ENCODE measurements at regions not wholly inside any gene's neighbourhood (a gene's known extent, or its start where the extent isn't known, plus 50 kb on each side); places are given as distances from the start of the nearest gene placed in this dataset.

DNA sequence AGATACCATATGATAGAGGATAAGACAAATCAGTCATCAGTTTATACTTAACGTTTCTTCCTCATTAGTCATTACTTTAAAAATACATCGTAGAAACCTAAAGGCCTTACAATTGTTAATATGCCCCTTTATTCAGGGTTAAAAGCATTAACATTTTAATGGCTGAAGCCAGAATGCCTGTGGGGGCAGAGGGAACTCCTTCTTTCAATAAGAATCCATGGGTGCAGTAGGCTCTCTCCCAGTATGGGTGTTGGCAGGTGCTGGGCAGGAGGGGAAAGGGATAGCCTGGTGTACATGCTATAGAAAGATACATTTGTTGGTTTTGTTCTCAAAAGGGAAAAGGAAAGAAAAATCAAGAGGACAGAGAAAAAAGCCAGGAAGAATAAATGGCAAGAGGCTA, 1035.7 kb upstream of the POU3F3 start (continued):
- TF ChIP-seq, protein P1, sequence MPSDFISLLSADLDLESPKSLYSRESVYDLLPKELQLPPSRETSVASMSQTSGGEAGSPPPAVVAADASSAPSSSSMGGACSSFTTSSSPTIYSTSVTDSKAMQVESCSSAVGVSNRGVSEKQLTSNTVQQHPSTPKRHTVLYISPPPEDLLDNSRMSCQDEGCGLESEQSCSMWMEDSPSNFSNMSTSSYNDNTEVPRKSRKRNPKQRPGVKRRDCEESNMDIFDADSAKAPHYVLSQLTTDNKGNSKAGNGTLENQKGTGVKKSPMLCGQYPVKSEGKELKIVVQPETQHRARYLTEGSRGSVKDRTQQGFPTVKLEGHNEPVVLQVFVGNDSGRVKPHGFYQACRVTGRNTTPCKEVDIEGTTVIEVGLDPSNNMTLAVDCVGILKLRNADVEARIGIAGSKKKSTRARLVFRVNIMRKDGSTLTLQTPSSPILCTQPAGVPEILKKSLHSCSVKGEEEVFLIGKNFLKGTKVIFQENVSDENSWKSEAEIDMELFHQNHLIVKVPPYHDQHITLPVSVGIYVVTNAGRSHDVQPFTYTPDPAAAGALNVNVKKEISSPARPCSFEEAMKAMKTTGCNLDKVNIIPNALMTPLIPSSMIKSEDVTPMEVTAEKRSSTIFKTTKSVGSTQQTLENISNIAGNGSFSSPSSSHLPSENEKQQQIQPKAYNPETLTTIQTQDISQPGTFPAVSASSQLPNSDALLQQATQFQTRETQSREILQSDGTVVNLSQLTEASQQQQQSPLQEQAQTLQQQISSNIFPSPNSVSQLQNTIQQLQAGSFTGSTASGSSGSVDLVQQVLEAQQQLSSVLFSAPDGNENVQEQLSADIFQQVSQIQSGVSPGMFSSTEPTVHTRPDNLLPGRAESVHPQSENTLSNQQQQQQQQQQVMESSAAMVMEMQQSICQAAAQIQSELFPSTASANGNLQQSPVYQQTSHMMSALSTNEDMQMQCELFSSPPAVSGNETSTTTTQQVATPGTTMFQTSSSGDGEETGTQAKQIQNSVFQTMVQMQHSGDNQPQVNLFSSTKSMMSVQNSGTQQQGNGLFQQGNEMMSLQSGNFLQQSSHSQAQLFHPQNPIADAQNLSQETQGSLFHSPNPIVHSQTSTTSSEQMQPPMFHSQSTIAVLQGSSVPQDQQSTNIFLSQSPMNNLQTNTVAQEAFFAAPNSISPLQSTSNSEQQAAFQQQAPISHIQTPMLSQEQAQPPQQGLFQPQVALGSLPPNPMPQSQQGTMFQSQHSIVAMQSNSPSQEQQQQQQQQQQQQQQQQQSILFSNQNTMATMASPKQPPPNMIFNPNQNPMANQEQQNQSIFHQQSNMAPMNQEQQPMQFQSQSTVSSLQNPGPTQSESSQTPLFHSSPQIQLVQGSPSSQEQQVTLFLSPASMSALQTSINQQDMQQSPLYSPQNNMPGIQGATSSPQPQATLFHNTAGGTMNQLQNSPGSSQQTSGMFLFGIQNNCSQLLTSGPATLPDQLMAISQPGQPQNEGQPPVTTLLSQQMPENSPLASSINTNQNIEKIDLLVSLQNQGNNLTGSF (CRISPR knock-in tag; IDR thresholded peaks at IDR 0.05) = no peak
- TF ChIP-seq CREM (IDR thresholded peaks at IDR 0.05) (no peak), CREM (CRISPR knock-in tag; IDR thresholded peaks at IDR 0.05) (no peak), ZMYM2 (CRISPR knock-in tag; IDR thresholded peaks at IDR 0.05) (no peak)

DNA sequence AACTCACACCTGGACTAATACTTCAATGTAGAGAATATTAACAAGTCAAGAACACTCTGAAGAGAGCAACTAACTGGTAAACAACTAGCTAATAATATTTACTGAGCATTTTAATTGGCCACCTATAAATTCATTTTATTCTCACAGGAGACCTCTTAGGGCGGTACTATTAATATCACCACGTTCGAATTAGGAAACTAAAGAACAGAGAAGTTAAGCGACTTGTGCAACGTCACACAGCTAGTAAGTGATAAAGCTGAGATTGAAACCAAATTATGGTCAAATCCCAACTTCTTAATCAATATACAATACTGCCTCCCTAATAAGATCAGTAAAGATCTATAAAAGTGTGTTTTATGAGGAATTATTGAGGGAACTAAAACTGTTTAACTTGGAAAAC, 1034.3 kb upstream of the POU3F3 start:
- Histone ChIP-seq H3K36me3 (replicated peaks in 1 of 2; ENCODE audit: control insufficient read depth in 1 of 2, insufficient read depth in 2 of 2, low read length in 2 of 2) (no peaks in the 10 kb centered on the region), H3K4me3 (replicated peaks in 1 of 3; ENCODE audit: insufficient read depth in 1 of 3, low read depth in 2 of 3, low read length in 3 of 3) (no peak overlapping the region), H3K27ac (ENCODE audit: extremely low read length, insufficient read depth, low read length) (no peak overlapping the region), H3K4me1 (ENCODE audit: insufficient read depth, low read length) (no peaks in the 10 kb centered on the region), H3K9me3 (ENCODE audit: low read length) (no peaks in the 10 kb centered on the region), H3K27me3 (ENCODE audit: control insufficient read depth in 1 of 2, insufficient read depth in 2 of 2, low read length in 2 of 2) (no peaks in the 10 kb centered on the region), H2AFZ (ENCODE audit: low read length) (no peak overlapping the region), H3K79me2 (ENCODE audit: insufficient read depth, low read length) (no peaks in the 10 kb centered on the region), H3K4me2 (ENCODE audit: low read depth, low read length) (no peak overlapping the region), H4K20me1 (ENCODE audit: insufficient read depth, low read length) (no peaks in the 10 kb centered on the region), H3K9ac (ENCODE audit: insufficient read depth, low read depth, low read length) (no peak overlapping the region)
- FAIRE-seq (no peak), ATAC-seq (no peak), DNase-seq (ENCODE audit: low spot score) (no peak)
- ChIA-PET POLR2A (no interaction called here), CTCF (ENCODE audit: low intra/inter-chr PET ratio, low total read pairs) (no interaction called here)
- WGBS (ENCODE audit: low lambda C conversion rate) = 6% methylated on average over 5 of the region's 5 CpGs
- no peak for TF ChIP-seq ZNF367 (CRISPR knock-in tag; IDR thresholded peaks at IDR 0.05; ENCODE audit: borderline replicate concordance)
- no peak for TF ChIP-seq ATF1 (CRISPR knock-in tag; IDR thresholded peaks at IDR 0.05)
- TF ChIP-seq JDP2 (CRISPR knock-in tag; IDR thresholded peaks at IDR 0.05; ENCODE audit: borderline replicate concordance) = no peak
- no peak for TF ChIP-seq ZNF563 (CRISPR knock-in tag; IDR thresholded peaks at IDR 0.05)
- TF ChIP-seq ZNF841 (CRISPR knock-in tag; IDR thresholded peaks at IDR 0.05; ENCODE audit: borderline replicate concordance) = no peak
- TF ChIP-seq, protein P2, sequence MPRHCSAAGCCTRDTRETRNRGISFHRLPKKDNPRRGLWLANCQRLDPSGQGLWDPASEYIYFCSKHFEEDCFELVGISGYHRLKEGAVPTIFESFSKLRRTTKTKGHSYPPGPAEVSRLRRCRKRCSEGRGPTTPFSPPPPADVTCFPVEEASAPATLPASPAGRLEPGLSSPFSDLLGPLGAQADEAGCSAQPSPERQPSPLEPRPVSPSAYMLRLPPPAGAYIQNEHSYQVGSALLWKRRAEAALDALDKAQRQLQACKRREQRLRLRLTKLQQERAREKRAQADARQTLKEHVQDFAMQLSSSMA (CRISPR knock-in tag; IDR thresholded peaks at IDR 0.05) = no peak
- no peak for TF ChIP-seq ZNF33B (CRISPR knock-in tag; IDR thresholded peaks at IDR 0.05)
- TF ChIP-seq ZNF451 (CRISPR knock-in tag; IDR thresholded peaks at IDR 0.05) = no peak
- no TSS peak for BruUV-seq (replicated peaks)
- in situ Hi-C loops (cut with HindIII; ENCODE audit: extremely low pct_ligation_motif_present, low pct_unique_long_range_greater_than_20kb) = no loop called here
- intact Hi-C loops (cut with micrococcal nuclease; ENCODE audit: unreplicated experiment) = loop anchor here (5.0 kb wide), 1 partner anchor 803 kb away; no protein-coding TSS in a partner anchor

Measured in HepG2 (cell line).